Suprapubic skin (tissue), 4 donors: ENCODE measurements at regions not wholly inside any gene's neighbourhood (a gene's known extent, or its start where the extent isn't known, plus 50 kb on each side); places are given as distances from the start of the nearest gene placed in this dataset.

Experiments
- DNase-seq, 2 donors: peaks; one replicate each; pipeline ENCODE4 v3.0.0-alpha.2; 2019; ENCODE audit warnings: low spot score in 2 of 2
- H3K27ac ChIP-seq: fragments of 200-600 bp; sonication (generic); one replicate; pipeline ENCODE4 v1.5.1; 2019
- H3K27me3 ChIP-seq: fragments of 200-600 bp; sonication (generic); one replicate; pipeline ENCODE4 v1.5.1; 2019
- H3K36me3 ChIP-seq: fragments of 200-600 bp; sonication (generic); one replicate; pipeline ENCODE4 v1.5.1; 2019
- H3K4me1 ChIP-seq: fragments of 200-600 bp; sonication (generic); one replicate; pipeline ENCODE4 v1.5.1; 2019
- H3K4me3 ChIP-seq: fragments of 200-600 bp; sonication (generic); one replicate; pipeline ENCODE4 v1.5.1; 2019; ENCODE audit warnings: mild to moderate bottlenecking
- H3K9me3 ChIP-seq: fragments of 200-600 bp; sonication (generic); one replicate; pipeline ENCODE4 v1.5.1; 2019
- EP300 ChIP-seq: sonication (generic); formaldehyde crosslinking; IDR thresholded peaks from one replicate; pipeline ENCODE4 v1.6.1; 2017; ENCODE audit warnings: antibody characterized with exemption
- POLR2A ChIP-seq, 2 donors: fragments of 450-650 bp; IDR thresholded peaks; one replicate each; pipeline ENCODE4 v1.6.1; 2017; ENCODE audit warnings: antibody characterized with exemption in 2 of 2, mild to moderate bottlenecking in 2 of 2, moderate library complexity in 2 of 2
- POLR2AphosphoS5 ChIP-seq, 3 donors: sonication (generic); formaldehyde crosslinking; IDR thresholded peaks; one replicate each; pipeline ENCODE4 v1.6.1; 2017; ENCODE audit warnings: antibody characterized with exemption in 3 of 3
- WGBS: methylation state at CpG from one replicate; pipeline ENCODE4 v1.1.5; 2018; 5-methylcytosine and 5-hydroxymethylcytosine counted together
- TF ChIP-seq, protein P1 (sequence below), 2 donors: fragments of 200-600 bp in 1 of 2; fragments of 450-650 bp in 1 of 2; sonication (generic) in 1 of 2; IDR thresholded peaks; one replicate each; pipeline ENCODE4 v1.5.1; 2016 to 2019; ENCODE audit warnings: antibody characterized with exemption in 2 of 2, mild to moderate bottlenecking in 1 of 2, moderate library complexity in 1 of 2

DNA sequence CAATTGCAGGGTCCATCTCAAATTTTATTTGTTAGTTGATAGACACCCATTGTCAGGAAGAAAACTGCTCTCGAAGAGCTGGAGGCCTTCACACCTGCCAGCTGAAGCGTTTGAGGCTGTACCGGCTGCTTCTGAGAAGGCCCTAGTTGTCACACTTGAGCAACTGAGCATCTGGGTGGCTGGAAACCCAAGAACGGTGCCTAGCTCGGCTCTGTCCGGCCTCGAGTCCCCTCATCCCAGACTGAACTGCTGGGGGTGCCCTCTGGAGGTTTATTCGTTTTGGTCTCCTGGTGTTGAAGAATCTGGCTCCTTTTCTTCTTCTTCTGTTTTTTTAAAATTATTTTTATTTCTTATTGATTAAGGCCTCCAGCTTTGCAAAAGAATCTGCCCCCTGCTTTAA lies 59.3 kb upstream of the EXOC6 start:
- peaks cover 4% of the 10 kb centered on the region for H3K27me3 ChIP-seq
- WGBS = 75% methylated on average over 8 of the region's 8 CpGs

DNA sequence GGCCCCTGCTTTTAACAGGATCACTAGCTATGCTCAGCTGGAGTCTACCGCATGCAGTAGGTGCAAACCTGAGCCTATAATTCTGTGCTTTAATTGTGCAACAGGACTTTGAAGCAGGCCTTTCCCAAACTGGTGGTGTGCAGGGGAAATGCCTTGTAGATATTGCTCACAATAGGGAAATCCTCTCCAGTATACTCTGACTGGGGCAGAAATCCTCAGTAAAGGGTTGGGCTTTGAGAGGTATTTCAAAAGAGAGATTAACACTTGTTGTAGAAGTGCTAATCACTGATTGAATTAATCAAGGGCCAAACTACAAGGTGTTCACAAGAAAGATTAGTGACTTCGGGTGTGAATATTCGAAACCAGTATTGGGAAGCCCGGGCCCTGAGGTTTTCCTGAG lies 58.5 kb upstream of the EXOC6 start:
- Histone ChIP-seq H3K4me3 (no peak overlapping the region), H3K36me3 (no peaks in the 10 kb centered on the region), H3K4me1 (no peaks in the 10 kb centered on the region), H3K27ac (no peak overlapping the region), H3K9me3 (no peaks in the 10 kb centered on the region), H3K27me3 (peaks cover 4% of the 10 kb centered on the region)
- no peak for DNase-seq
- TF ChIP-seq POLR2AphosphoS5 (IDR thresholded peaks at IDR 0.05) (no peak), POLR2A (IDR thresholded peaks at IDR 0.05) (no peak), EP300 (no peak)
- TF ChIP-seq, protein P1, sequence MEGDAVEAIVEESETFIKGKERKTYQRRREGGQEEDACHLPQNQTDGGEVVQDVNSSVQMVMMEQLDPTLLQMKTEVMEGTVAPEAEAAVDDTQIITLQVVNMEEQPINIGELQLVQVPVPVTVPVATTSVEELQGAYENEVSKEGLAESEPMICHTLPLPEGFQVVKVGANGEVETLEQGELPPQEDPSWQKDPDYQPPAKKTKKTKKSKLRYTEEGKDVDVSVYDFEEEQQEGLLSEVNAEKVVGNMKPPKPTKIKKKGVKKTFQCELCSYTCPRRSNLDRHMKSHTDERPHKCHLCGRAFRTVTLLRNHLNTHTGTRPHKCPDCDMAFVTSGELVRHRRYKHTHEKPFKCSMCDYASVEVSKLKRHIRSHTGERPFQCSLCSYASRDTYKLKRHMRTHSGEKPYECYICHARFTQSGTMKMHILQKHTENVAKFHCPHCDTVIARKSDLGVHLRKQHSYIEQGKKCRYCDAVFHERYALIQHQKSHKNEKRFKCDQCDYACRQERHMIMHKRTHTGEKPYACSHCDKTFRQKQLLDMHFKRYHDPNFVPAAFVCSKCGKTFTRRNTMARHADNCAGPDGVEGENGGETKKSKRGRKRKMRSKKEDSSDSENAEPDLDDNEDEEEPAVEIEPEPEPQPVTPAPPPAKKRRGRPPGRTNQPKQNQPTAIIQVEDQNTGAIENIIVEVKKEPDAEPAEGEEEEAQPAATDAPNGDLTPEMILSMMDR (IDR thresholded peaks at IDR 0.05) = no peak
- WGBS = 51% methylated on average over 3 of the region's 4 CpGs

More for the DNA sequence above, 59.3 kb upstream of the EXOC6 start:
- H3K9me3 ChIP-seq = no peaks in the 10 kb centered on the region
- no peaks in the 10 kb centered on the region for H3K4me1 ChIP-seq
- no peaks in the 10 kb centered on the region for H3K36me3 ChIP-seq
- no peak overlapping the region for H3K27ac ChIP-seq
- no peak overlapping the region for H3K4me3 ChIP-seq
- TF ChIP-seq EP300 (no peak), POLR2A (IDR thresholded peaks at IDR 0.05) (no peak), POLR2AphosphoS5 (IDR thresholded peaks at IDR 0.05) (no peak)
- TF ChIP-seq, protein P1 (IDR thresholded peaks at IDR 0.05) = no peak
- no peak for DNase-seq

- no peaks in the 10 kb centered on the region for H3K4me1 ChIP-seq
- 61% methylated on average over 2 of the region's 2 CpGs for WGBS
- TF ChIP-seq EP300 = no peak
- no peak for TF ChIP-seq POLR2AphosphoS5 (IDR thresholded peaks at IDR 0.05)
- TF ChIP-seq, protein P1 (IDR thresholded peaks at IDR 0.05) = no peak
- no peak for TF ChIP-seq POLR2A (IDR thresholded peaks at IDR 0.05)
- H3K4me3 ChIP-seq = no peak overlapping the region
- no peak overlapping the region for H3K27ac ChIP-seq
- no peaks in the 10 kb centered on the region for H3K36me3 ChIP-seq
- H3K9me3 ChIP-seq = no peaks in the 10 kb centered on the region
- peaks cover 4% of the 10 kb centered on the region for H3K27me3 ChIP-seq
- DNase-seq = no peak
These were observed 57.9 kb upstream of the EXOC6 start for GRCh38 chr10:92790440-92790839.

DNA sequence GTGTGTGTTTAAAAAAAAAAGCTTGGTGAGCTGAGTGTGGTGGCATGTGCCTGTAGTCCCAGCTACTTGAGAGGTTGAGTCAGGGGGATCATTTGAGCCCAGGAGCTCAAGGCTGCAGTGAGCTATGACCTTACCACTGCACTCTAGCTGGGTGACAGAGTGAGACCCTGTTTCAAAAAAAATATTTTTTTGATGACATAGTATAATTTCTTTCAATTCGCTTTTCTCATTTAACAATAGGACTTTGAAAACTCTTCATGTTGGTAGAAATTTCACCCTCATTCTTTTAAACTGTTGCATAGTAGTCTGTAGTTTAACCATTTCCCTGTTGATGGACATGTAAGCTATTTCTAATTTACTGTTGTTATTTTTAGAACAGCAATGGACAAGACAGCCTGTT lies 55.7 kb upstream of the EXOC6 start:
- TF ChIP-seq, protein P1 (IDR thresholded peaks at IDR 0.05) = no peak
- TF ChIP-seq POLR2A (IDR thresholded peaks at IDR 0.05) (no peak), EP300 (no peak), POLR2AphosphoS5 (IDR thresholded peaks at IDR 0.05) (no peak)
- no peaks in the 10 kb centered on the region for H3K4me1 ChIP-seq
- WGBS = 100% methylated on average over 1 of the region's 1 CpG
- H3K9me3 ChIP-seq = no peaks in the 10 kb centered on the region
- H3K36me3 ChIP-seq = no peaks in the 10 kb centered on the region
- peaks cover 4% of the 10 kb centered on the region for H3K27me3 ChIP-seq
- no peak overlapping the region for H3K27ac ChIP-seq
- H3K4me3 ChIP-seq = no peak overlapping the region
- no peak for DNase-seq
